HCT116 (cell line): ENCODE measurements at regions not wholly inside any gene's neighbourhood (a gene's known extent, or its start where the extent isn't known, plus 50 kb on each side); places are given as distances from the start of the nearest gene placed in this dataset.
"Not testable (repeated sequence)": the region's sequence is repeated elsewhere in the genome, so short reads cannot be mapped to it uniquely, and the experiment has no call there.

Experiments used
- CBX3 ChIP-seq: IDR thresholded peaks from 2 replicates; pipeline ENCODE4 v1.6.1; 2012; ENCODE audit warnings: low read depth
- CTCF ChIP-seq, 3 experiments: fragments of 200-600 bp in 1 of 3; sonication (generic) in 1 of 3; IDR thresholded peaks in 2 of 3; conservative IDR thresholded peaks in 1 of 3; 2 replicates each; pipeline ENCODE4 v1.5.1; 2012 to 2017; ENCODE audit warnings: low read depth in 2 of 3, low read length in 2 of 3, antibody characterized with exemption in 1 of 3, borderline replicate concordance in 1 of 3, control low read depth in 1 of 3, mild to moderate bottlenecking in 1 of 3, mixed read lengths in 1 of 3, mixed run types in 1 of 3, moderate library complexity in 1 of 3; ENCODE audit not compliant: insufficient read depth in 1 of 3
- EZH2 ChIP-seq: fragments of 200-600 bp; sonication (generic); IDR thresholded peaks from 2 replicates; pipeline ENCODE4 v1.6.1; 2017; ENCODE audit warnings: antibody characterized with exemption, mixed run types
- EZH2phosphoT487 ChIP-seq: fragments of 200-600 bp; IDR thresholded peaks from 2 replicates; pipeline ENCODE4 v1.6.1; 2018; ENCODE audit warnings: antibody characterized with exemption, borderline replicate concordance
- JUND ChIP-seq: IDR thresholded peaks from 2 replicates; pipeline ENCODE4 v1.6.1; 2012
- POLR2A ChIP-seq: IDR thresholded peaks from 2 replicates; pipeline ENCODE4 v1.7.0; 2011; ENCODE audit warnings: borderline replicate concordance; ENCODE audit not compliant: insufficient read depth, insufficient read length; ENCODE audit errors: extremely low read depth
- REST ChIP-seq: IDR thresholded peaks from 2 replicates; pipeline ENCODE4 v1.6.1; 2012; ENCODE audit warnings: low read depth
- SIN3A ChIP-seq: IDR thresholded peaks from 2 replicates; pipeline ENCODE4 v1.6.1; 2012; ENCODE audit warnings: low read depth
- SRF ChIP-seq: IDR thresholded peaks from 2 replicates; pipeline ENCODE4 v1.6.1; 2012; ENCODE audit warnings: low read depth
- TCF7L2 ChIP-seq: IDR thresholded peaks from 2 replicates; pipeline ENCODE4 v1.7.0; 2011; ENCODE audit warnings: borderline replicate concordance, inconsistent platforms; ENCODE audit not compliant: insufficient read depth, insufficient read length; ENCODE audit errors: extremely low read depth
- ZNF274 ChIP-seq: fragments of 200-500 bp; sonication (Bioruptor generic); IDR thresholded peaks from 2 replicates; pipeline ENCODE4 v1.6.1; 2014; ENCODE audit warnings: mild to moderate bottlenecking, low read depth, low read length, inconsistent platforms
- TF ChIP-seq, protein P1 (sequence below): IDR thresholded peaks from 2 replicates; pipeline ENCODE4 v1.6.1; 2011; ENCODE audit warnings: mild to moderate bottlenecking, low read length, moderate library complexity; ENCODE audit not compliant: insufficient replicate concordance; ENCODE audit errors: extremely low read depth
- TF ChIP-seq, protein P2 (sequence below): IDR thresholded peaks from 2 replicates; pipeline ENCODE4 v1.6.1; 2012

GRCh38 chr6:105860927-105861326 lies 225.2 kb upstream of the PRDM1 start:
- not testable (repeated sequence) for TF ChIP-seq CTCF (IDR thresholded peaks at IDR 0.05 in 2 of 3, conservative IDR thresholded peaks at IDR 0.05 in 1 of 3; ENCODE audit: borderline replicate concordance in 1 of 3, insufficient read depth in 1 of 3, low read depth in 2 of 3, low read length in 2 of 3); REST; SRF; EZH2phosphoT487; POLR2A; JUND; ZNF274; TCF7L2; EZH2; SIN3A; CBX3
- TF ChIP-seq, protein P1, sequence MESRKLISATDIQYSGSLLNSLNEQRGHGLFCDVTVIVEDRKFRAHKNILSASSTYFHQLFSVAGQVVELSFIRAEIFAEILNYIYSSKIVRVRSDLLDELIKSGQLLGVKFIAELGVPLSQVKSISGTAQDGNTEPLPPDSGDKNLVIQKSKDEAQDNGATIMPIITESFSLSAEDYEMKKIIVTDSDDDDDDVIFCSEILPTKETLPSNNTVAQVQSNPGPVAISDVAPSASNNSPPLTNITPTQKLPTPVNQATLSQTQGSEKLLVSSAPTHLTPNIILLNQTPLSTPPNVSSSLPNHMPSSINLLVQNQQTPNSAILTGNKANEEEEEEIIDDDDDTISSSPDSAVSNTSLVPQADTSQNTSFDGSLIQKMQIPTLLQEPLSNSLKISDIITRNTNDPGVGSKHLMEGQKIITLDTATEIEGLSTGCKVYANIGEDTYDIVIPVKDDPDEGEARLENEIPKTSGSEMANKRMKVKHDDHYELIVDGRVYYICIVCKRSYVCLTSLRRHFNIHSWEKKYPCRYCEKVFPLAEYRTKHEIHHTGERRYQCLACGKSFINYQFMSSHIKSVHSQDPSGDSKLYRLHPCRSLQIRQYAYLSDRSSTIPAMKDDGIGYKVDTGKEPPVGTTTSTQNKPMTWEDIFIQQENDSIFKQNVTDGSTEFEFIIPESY, result not testable (repeated sequence)
- TF ChIP-seq, protein P2, sequence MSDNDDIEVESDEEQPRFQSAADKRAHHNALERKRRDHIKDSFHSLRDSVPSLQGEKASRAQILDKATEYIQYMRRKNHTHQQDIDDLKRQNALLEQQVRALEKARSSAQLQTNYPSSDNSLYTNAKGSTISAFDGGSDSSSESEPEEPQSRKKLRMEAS, result not testable (repeated sequence)
